Neural cell (in vitro differentiated cells): ENCODE measurements at regions not wholly inside any gene's neighbourhood (a gene's known extent, or its start where the extent isn't known, plus 50 kb on each side); places are given as distances from the start of the nearest gene placed in this dataset.

Experiments used
- H2AFZ ChIP-seq: fragments of 200-600, 300-800 bp; sonication (generic), shearing (Covaris generic); 2 replicates; pipeline ENCODE4 v1.6.0; 2014; ENCODE audit warnings: low read depth, mild to moderate bottlenecking, antibody characterized with exemption, low read length, moderate library complexity
- H3F3A ChIP-seq: fragments of 200-600 bp; shearing (Covaris generic); 2 replicates; pipeline ENCODE4 v1.6.1; 2016; ENCODE audit warnings: mild to moderate bottlenecking, moderate library complexity, mixed read lengths, antibody characterized with exemption, low read length; ENCODE audit not compliant: insufficient read depth, poor library complexity, severe bottlenecking
- H3K27ac ChIP-seq: fragments of 200-600, 300-800 bp; sonication (generic), shearing (Covaris generic); 2 replicates; pipeline ENCODE4 v1.5.1; 2014; ENCODE audit warnings: mild to moderate bottlenecking, low read length, moderate library complexity
- H3K27me3 ChIP-seq: fragments of 300-800, 200-600 bp; sonication (generic), shearing (Covaris generic); 2 replicates; pipeline ENCODE4 v1.6.0; 2014; ENCODE audit warnings: mild to moderate bottlenecking, low read depth, low read length, moderate library complexity; ENCODE audit not compliant: insufficient read depth
- H3K36me3 ChIP-seq: fragments of 300-800, 200-600 bp; sonication (generic), shearing (Covaris generic); 2 replicates; pipeline ENCODE4 v1.5.1; 2014; ENCODE audit warnings: mild to moderate bottlenecking, antibody characterized with exemption, low read length, moderate library complexity; ENCODE audit not compliant: insufficient read depth
- H3K4me2 ChIP-seq: fragments of 300-800, 200-600 bp; sonication (generic), shearing (Covaris generic); 2 replicates; pipeline ENCODE4 v1.6.0; 2014; ENCODE audit warnings: mild to moderate bottlenecking, low read length
- H3K4me3 ChIP-seq: fragments of 300-800, 200-600 bp; sonication (generic), shearing (Covaris generic); 2 replicates; pipeline ENCODE4 v1.5.1; 2014; ENCODE audit warnings: mild to moderate bottlenecking, low read length, moderate library complexity
- H3K79me2 ChIP-seq: fragments of 200-600 bp; shearing (Covaris generic); replicated peaks from 2 replicates; pipeline ENCODE4 v1.6.0; 2014; ENCODE audit warnings: mild to moderate bottlenecking, low read length, moderate library complexity; ENCODE audit not compliant: insufficient read depth
- H3K9ac ChIP-seq: fragments of 300-800, 200-600 bp; sonication (generic), shearing (Covaris generic); 2 replicates; pipeline ENCODE4 v1.6.1; 2016; ENCODE audit warnings: mild to moderate bottlenecking, low read length, mixed read lengths
- H3K9me2 ChIP-seq: fragments of 200-600 bp; shearing (Covaris generic); 2 replicates; pipeline ENCODE4 v1.6.1; 2016; ENCODE audit warnings: mild to moderate bottlenecking, low read length, mixed read lengths; ENCODE audit not compliant: insufficient read depth
- H3K9me3 ChIP-seq: fragments of 200-600, 300-800 bp; sonication (generic), shearing (Covaris generic); 2 replicates; pipeline ENCODE4 v1.6.1; 2016; ENCODE audit warnings: mild to moderate bottlenecking, mixed run types, low read length, moderate library complexity, mixed read lengths
- H4K20me1 ChIP-seq: fragments of 200-600 bp; shearing (Covaris generic); 2 replicates; pipeline ENCODE4 v1.6.1; 2016; ENCODE audit warnings: mild to moderate bottlenecking, mixed run types; ENCODE audit not compliant: insufficient read depth
- CTCF ChIP-seq: fragments of 450-650 bp; IDR thresholded peaks from 2 replicates; pipeline ENCODE4 v1.5.1; 2014; ENCODE audit warnings: antibody characterized with exemption, mild to moderate bottlenecking, moderate library complexity; ENCODE audit not compliant: poor library complexity, severe bottlenecking
- EP300 ChIP-seq: fragments of 450-650 bp; conservative IDR thresholded peaks from 2 replicates; pipeline ENCODE4 v1.6.1; 2014; ENCODE audit warnings: antibody characterized with exemption, mild to moderate bottlenecking, moderate library complexity; ENCODE audit not compliant: poor library complexity, severe bottlenecking
- EZH2 ChIP-seq: fragments of 200-600, 300-800 bp; shearing (Covaris generic), sonication (generic); IDR thresholded peaks from 2 replicates; pipeline ENCODE4 v1.6.1; 2014; ENCODE audit warnings: antibody characterized with exemption, low read length, borderline replicate concordance, mild to moderate bottlenecking; ENCODE audit not compliant: insufficient read depth, poor library complexity, severe bottlenecking
- MXI1 ChIP-seq: fragments of 450-650 bp; conservative IDR thresholded peaks from 2 replicates; pipeline ENCODE4 v1.6.1; 2014; ENCODE audit warnings: antibody characterized with exemption, mild to moderate bottlenecking; ENCODE audit not compliant: poor library complexity, severe bottlenecking
- POLR2AphosphoS5 ChIP-seq: IDR thresholded peaks from 2 replicates; pipeline ENCODE4 v1.6.1; 2012
- RAD21 ChIP-seq: fragments of 450-650 bp; conservative IDR thresholded peaks from 2 replicates; pipeline ENCODE4 v1.6.1; 2014; ENCODE audit warnings: antibody characterized with exemption, mild to moderate bottlenecking, moderate library complexity
- REST ChIP-seq: IDR thresholded peaks from 2 replicates; pipeline ENCODE4 v1.6.1; 2012; ENCODE audit warnings: borderline replicate concordance
- SMC3 ChIP-seq: fragments of 450-650 bp; conservative IDR thresholded peaks from 2 replicates; pipeline ENCODE4 v1.6.1; 2014; ENCODE audit warnings: antibody characterized with exemption, mild to moderate bottlenecking, moderate library complexity; ENCODE audit not compliant: poor library complexity
- TAF1 ChIP-seq: IDR thresholded peaks from 2 replicates; pipeline ENCODE4 v1.6.1; 2012; ENCODE audit warnings: low read depth

- H3K9ac ChIP-seq: no peak overlapping the region
- no peaks in the 10 kb centered on the region for H4K20me1 ChIP-seq
- H2AFZ ChIP-seq: no peak overlapping the region
- no peak overlapping the region for H3K4me3 ChIP-seq
- no peaks in the 10 kb centered on the region for H3K36me3 ChIP-seq
- H3K27ac ChIP-seq: no peak overlapping the region
- no peaks in the 10 kb centered on the region for H3F3A ChIP-seq
- H3K27me3 ChIP-seq: no peaks in the 10 kb centered on the region
- no peaks in the 10 kb centered on the region for H3K79me2 ChIP-seq
- H3K9me3 ChIP-seq: no peaks in the 10 kb centered on the region
- H3K9me2 ChIP-seq: no peaks in the 10 kb centered on the region
- no peak overlapping the region for H3K4me2 ChIP-seq
- TF ChIP-seq TAF1 (no peak), POLR2AphosphoS5 (no peak), EZH2 (no peak), RAD21 (no peak), SMC3 (no peak), MXI1 (no peak), EP300 (no peak), CTCF (no peak), REST (no peak)
Observed at GRCh38 chr4:35652197-35652596, 592.1 kb downstream of the ARAP2 start.

GRCh38 chr4:35653451-35653850, 590.9 kb downstream of the ARAP2 start:
- Histone ChIP-seq H2AFZ (no peak overlapping the region), H3K9me3 (no peaks in the 10 kb centered on the region), H3F3A (no peaks in the 10 kb centered on the region), H3K4me3 (no peak overlapping the region), H3K27me3 (no peaks in the 10 kb centered on the region), H3K4me2 (no peak overlapping the region), H3K27ac (no peak overlapping the region), H3K36me3 (no peaks in the 10 kb centered on the region), H4K20me1 (no peaks in the 10 kb centered on the region), H3K79me2 (no peaks in the 10 kb centered on the region), H3K9ac (no peak overlapping the region), H3K9me2 (no peaks in the 10 kb centered on the region)
- TF ChIP-seq CTCF (no peak), MXI1 (no peak), SMC3 (no peak), POLR2AphosphoS5 (no peak), EP300 (no peak), EZH2 (no peak), REST (no peak), RAD21 (no peak), TAF1 (no peak)
